NCI-H1417 (cell line): ENCODE measurements at regions not wholly inside any gene's neighbourhood (a gene's known extent, or its start where the extent isn't known, plus 50 kb on each side); places are given as distances from the start of the nearest gene placed in this dataset.
"Not testable (repeated sequence)": the region's sequence is repeated elsewhere in the genome, so short reads cannot be mapped to it uniquely, and the experiment has no call there.

Source experiments
- DNase-seq, 3 experiments: peaks; one replicate each; lab custom pipeline; 2025; lab: John Stamatoyannopoulos, UW

DNA sequence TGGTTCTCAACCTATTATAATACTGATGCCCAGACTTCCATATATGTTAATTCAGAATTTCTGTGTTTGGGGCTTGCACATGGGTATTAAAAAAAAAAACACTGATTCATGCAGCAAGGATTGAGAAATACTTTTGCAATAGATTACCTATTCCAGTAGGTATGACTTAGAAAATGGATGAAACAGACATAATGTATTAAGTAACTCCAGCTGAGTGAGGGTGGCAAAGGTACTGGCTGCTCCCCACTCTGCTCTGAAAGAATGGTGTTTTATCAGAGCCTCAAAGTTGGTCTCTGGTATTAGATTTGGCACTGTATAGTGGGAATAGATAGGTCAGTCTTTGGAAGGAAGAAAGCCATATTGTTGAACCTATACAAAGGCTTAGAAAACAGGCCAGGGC is 234.3 kb upstream of the FOLH1 start:
- no peak for DNase-seq

DNA sequence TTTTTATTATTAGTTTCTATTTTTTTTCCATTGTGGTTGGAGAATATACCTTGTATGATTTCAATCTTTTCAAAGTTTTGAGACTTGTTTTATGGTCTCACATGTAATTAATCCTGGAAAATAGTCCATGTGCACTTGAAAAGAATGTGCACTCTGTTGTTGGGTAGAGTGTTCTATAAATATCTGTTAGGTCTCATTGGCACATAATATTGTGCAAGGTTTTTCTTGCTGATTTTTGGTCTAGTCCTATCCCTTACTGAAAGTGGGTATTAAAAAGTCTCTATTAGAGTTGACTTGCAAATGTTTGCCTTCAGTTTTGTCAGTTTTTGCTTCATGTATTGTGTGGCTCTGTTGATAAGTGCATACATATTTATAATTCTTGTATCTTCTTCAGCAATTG is 231.5 kb upstream of the FOLH1 start:
- DNase-seq = not testable (repeated sequence)

DNA sequence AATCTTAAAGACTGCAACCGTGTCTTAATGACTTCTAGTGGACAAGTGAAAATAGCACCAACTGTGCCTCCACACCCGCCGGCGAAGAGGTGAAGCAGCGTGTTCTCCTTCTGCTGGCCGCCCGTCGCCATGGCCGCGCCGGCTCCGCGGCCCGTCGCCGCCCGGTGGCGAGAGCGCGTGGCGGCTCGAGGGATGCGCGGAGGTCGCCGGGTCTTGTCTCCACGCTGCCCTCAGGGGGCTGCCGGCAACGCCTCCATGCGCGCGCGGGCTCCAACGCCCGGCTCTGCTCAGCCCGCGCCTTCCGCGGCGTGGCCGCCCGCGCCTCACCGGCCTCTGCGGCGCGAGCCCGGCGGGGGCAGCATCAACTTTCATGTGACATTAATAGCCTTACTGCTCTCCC is 225.9 kb upstream of the FOLH1 start:
- not testable (repeated sequence) for DNase-seq

DNA sequence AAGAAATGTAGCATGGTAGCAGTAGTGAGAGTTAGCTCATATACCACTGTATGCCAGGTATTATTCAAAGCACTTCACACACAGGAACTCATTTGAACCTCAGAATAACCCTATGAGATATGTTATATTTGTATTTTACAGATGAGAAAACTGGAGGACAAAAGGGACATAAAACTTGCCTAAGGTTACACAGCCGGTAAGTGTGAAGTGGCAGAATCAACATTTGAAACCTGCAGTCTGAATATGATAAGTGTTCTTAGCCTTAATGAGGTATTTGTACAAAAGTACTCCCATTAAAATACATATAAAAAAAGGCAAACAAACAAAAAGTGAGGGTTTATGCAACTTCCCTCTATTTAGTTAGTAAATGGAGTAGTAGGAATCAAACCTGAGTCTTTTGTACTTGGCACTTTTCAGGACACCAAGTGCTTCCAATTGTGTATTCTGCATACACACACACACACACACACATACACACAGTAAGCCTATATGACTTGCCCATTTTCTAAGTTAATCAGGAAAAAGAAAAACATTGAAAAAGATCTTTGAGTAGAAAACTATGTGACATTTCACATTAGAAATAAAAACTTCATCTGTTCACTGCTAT is 223.9 kb upstream of the FOLH1 start:
- DNase-seq = peak in 1 of 3 experiments; percentile 37

DNA sequence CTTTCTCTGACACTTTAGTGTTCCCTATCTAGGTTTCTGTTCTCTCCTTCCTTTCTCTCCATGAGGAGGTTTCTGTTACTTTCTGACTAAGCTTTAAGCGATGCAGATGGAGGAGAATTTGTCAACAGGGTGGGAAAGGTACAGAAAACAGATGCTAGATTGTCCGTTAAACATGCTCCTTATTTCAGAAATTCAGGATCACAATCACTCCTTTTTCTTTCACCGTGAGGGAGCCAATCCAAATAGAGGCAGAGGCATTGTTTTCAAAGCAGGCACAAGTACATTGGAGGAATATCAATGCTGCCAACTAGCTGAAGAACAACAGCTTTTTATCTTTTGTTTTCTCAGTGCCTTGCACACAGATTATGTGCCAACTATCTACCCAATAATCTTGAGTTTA is 215.7 kb upstream of the FOLH1 start:
- no peak for DNase-seq

DNA sequence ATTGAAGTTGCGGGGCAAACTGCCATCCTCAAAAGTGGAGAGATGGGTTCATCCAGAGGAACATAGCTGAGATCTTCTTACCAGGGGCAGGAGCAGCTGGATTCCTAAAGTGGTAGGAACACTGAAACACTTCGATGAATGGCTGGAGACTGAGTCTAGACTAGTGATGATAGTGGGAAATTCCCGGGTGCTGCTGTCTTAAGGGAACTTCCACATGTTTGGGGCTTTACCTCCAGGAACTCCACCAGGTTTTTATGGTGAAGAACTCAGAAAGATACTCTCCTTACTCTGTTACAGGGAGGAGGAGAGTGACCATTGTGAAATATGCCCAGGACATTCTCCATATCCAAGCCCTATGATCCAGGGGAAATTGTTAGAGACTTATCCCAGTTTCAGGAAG is 210.5 kb upstream of the FOLH1 start:
- DNase-seq = not testable (repeated sequence)

DNA sequence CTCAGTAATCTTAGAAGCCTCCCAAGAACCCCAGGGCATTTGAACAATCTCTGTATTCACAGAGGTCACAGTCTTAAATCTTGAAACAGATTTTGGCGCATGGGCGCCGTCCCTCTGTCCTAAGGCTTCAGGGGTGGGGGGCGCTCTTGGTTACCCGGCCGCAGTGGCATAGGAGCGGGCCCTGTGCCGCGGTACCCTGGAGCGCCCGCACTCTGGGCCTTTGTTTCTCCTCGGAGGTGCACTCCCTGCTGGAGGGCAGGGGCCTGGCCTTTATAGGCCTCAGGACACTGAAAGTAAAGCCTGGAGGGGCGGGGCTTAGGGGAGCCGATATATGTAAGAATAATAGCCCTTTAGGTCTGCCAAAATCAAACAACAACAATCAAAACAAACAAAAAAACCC is 197.3 kb upstream of the FOLH1 start:
- DNase-seq = no peak

DNA sequence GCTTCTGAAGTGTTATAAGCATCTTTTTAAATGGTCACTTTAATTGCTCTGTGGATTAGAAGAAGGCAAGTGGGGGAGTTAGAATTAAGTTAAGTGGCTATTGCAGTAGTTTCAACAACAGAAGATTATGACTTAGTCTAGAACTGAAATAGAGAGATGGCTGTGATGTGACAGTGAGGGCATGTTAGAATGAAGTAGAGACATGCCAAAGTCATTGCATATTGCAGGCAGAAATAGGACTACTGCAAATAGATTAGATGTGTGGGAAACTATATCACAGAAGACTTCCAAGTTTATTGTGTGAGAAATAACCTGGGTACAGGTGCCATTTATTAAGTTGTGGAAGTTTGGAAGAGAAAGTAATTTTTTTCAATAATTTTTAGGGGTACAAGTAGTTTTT is 187.4 kb upstream of the FOLH1 start:
- DNase-seq = not testable (repeated sequence)

DNA sequence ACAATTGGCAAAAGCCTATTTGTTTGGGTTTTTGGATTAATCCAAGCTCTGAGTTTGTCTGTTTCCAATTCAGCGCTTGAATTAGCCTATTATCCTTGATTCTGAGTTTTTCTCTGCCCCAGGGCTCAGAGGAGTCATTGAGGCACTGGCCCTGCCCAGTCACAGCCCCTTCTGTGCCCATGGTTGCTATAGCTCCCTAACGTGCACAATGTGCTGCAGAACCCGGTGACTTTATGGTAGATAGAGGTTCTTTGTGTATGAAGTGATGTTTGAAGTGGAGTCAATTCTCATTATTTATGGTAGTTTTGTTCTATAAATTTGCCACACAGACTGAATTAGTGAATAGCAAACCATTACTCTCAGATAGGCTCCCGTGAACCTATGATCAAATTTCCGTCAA is 182.0 kb upstream of the FOLH1 start:
- DNase-seq = not testable (repeated sequence)

DNA sequence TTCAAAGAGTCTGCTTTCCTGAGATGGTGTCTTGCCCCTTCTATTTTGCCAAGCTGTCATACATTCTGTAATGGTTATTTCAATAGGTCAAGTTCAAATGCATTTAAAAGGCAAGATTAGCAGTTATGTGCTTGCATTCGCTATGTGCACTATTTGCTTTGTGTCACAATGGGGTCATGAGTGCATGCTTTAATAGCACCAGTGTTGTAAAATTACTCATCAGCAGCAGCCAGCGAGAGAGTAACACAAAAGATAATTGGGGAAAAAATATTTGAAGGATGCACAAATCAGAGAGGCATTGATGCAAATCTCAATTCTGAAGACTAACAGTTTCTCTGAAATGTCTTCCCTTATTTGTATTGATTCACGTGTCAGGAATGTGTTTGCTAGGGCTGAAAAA is 180.7 kb upstream of the FOLH1 start:
- DNase-seq = peak in 2 of 3 experiments; percentile 1 to 54

DNA sequence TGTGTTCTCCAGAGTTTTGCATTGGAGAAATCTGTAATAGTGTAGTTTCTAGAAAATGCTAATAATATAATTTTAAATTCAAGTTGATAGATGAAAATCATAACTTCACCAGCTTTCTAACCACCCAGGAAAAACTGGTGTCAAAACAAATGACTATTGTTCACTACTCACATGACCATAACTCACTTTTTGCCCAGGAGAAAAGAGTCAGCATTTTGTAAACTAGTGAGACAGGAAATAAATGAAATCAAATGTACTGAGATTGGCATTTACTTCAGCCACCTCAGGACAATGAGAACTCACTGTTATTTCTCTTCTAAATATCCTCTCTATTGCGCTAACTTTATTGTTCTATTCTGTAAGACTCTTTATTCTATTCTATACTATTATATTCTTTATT is 176.0 kb upstream of the FOLH1 start:
- not testable (repeated sequence) for DNase-seq

DNA sequence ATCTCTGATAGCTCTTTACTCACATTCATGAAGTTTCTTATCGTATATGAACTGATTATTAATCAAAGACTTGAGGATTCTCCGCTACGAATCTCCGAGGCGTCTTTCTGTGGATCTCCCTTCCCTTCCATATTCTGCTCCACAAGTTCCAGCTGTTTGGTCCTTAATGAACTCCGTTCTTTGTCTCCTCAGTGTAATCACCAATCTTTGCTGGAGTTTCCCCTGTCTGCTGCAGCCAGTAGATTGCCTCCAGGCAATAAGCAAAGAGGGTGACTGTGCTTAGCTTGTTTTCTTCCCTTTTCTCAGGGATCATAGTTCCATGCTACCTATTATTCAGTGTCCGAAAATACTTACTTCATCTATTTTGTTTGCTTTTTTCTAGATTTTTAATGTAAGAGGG is 169.6 kb upstream of the FOLH1 start:
- DNase-seq = no peak

DNA sequence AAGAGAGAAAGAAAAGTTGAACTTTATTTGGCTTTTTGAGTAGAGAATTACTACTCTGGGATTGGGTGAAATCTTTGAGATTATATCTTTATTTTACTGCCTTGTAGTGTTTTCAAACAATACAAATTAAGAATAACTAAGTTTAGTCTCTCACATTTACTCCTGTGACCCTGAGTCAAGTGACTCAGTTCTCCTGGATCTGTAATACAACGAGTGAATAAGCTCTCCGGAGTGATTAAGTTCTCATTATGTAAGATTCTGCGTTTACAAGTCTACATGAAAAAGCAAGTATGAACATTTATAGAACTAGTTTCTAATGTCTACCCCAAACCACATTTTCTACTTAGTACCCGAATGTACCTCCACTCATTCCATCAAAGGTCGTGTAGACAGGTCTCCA is 165.5 kb upstream of the FOLH1 start:
- not testable (repeated sequence) for DNase-seq

DNA sequence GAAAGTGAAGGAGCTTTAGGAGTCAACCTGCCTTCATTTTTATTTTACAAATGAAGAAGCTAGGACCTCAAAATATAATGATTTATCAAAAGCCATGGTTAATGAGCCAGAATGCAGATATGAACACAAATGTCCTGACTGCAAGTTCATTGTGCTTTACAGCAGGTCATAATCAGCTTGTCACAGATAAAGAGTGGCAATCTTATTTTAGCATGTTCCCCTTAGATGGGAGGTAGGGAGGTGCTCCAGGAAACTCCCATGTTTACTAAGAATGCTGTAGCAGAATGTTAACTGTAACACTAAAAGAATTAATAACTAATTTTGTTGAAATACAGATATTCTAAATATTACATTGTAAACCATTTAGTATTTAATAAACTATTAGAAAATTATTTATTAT is 165.0 kb upstream of the FOLH1 start:
- DNase-seq = not testable (repeated sequence)

DNA sequence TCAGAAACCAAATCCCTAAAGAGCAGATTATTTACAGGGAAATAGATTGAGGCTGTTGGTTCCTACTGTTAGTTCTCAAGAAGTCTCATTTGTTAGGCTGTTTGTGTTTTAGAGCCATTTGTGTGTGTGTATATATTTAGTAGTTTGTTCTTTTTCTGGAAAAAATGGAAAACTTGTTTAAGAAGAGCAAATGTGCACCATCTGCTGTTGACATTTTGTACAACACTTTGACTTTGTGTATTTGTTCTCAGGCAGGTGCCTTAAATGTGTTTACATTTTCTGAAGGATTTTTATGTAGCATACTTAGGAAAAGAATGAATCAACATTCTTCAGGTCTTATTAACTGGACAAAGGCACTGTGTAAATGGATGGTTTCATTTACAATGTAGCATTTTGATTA is 163.7 kb upstream of the FOLH1 start:
- not testable (repeated sequence) for DNase-seq

DNA sequence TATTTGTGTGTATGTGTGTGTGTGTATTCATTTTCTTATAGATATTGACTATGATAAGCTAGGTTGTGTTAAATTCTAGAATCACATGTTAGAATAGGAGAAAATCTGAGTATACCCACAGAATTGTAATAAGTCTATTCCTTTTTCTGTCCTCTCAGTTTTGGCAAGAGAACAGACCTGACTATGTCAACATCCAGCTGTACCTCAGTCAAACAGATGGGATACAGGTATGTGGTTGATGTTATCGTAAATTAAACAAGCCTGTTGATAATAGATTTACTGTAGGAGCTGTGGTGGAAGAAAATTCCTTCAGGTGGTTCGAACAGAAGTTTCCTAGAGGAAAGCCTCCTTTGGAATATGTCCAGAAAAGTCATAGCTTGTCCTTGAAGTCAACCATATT is 160.2 kb upstream of the FOLH1 start:
- not testable (repeated sequence) for DNase-seq

DNA sequence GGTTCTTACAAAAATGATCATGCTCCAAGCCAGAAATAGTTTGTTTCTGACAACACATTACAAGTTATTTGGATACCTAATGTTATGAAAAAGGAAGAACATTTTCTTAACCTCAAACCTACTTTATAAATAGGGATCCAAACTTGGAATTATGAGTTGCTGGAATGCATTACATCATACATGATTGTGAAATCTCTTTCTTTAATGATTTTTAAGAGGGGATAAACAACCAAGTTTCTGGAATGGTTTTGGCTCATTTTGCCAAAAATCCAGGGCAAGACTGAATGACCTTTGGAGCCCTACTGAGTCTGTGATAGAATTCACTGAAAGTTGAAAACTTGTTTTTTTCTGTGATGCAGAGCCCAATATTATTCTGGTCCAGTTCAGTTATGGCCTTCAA is 157.0 kb upstream of the FOLH1 start:
- not testable (repeated sequence) for DNase-seq

DNA sequence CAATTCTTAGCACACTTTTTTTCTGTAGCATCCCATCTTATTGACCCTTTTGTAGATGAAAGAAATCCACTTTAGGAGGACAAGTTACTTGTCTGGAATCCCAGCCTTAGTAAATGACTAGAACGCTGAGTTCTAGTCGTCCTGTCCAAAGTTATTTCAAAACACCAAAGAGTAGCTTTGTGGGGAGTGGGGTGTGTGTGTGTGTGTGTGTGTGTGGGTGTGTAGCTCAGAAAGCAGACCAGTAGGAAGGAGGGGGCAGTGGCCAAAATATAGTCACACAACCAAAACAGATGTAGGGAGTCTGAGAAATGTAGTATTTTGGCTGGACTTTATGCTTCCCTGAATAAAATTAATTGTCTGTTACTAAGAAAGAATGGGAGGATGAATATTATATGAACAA is 154.6 kb upstream of the FOLH1 start:
- not testable (repeated sequence) for DNase-seq

DNA sequence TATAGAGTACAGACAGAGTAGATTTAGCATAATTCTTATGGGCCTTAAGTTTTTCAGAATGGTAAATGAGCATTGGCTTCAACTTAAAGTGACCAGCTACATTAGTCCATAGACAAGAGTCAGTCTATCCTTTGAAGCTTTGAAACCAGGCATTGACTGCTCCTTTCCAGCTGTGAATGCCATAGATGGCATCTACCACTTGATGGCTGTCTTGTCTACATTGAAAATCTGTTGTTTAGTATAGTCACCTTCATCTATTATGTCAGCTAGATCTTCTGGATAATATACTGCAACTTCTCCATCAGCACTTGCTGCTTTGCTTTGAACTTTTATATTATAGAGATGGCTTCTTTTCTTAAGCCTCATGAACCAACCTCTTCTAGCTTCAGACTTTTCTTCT is 146.1 kb upstream of the FOLH1 start:
- DNase-seq = not testable (repeated sequence)

DNA sequence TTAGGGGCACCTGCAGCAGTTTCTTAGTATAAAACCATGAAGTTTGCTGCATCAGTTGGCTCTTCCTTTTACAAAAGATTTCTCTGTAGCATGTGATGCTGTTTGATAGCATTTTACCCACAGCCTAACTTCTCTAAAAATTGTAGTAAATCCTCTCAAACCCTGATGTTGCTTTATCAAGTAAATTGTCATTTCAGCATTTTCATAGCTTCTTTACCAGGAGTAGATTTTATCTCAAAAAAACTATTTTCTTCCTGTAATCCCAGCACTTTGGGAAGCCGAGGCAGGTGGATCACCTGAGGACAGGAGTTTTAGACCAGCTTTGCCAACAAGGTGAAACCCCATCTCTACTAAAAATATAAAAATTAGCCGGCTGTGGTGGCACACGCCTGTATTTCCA is 144.5 kb upstream of the FOLH1 start:
- DNase-seq = not testable (repeated sequence)

DNA sequence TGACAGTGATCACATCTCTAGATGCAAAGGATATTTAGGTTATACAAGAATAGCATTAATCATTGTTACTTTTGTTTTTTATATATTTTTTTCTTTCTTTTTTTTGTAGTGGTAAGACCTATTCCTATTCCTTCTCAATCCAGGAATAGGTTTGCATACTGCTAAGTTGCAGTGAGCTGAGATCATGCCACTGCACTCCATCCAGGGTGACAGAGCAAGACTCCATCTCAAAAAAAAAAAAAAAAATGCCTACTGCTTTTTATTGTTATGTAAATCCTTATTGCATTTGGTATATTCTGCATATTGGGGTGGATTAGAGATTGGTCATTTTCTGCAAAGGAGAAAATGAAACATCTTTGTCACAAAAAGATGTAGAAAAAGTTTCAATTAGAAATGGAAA is 138.2 kb upstream of the FOLH1 start:
- not testable (repeated sequence) for DNase-seq

DNA sequence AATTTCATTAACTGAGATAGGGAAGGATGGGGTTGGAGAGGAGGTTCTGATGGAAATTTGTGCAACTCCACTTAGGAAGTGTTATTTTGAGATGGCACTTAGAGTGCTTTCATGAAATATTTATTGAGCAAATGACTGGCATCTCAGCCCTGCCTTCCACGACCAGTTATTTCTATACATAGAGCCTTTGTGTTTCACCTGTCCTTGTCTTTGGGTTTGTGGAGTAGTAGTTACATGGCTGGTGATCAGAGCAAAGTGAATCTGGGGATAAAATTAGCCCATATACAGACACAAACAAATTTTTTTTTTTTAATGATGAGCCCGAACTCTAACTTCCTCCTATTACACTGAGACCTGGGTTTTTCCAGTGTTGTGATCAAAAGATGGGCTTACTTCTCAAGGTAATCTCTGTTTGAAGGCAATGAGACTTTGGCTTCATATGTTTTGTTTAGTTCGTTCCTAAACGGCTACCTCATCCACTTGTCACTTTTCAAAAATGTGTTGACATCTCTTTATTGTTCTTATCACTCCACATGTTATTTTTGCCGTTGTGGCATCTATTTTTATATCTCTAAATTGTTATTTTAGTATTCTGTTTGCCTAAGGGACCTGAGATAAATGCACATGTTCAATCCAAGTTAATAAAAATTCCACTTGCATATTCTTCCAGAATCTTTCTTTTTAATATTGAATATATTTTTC is 120.2 kb upstream of the FOLH1 start:
- DNase-seq = not testable (repeated sequence)

DNA sequence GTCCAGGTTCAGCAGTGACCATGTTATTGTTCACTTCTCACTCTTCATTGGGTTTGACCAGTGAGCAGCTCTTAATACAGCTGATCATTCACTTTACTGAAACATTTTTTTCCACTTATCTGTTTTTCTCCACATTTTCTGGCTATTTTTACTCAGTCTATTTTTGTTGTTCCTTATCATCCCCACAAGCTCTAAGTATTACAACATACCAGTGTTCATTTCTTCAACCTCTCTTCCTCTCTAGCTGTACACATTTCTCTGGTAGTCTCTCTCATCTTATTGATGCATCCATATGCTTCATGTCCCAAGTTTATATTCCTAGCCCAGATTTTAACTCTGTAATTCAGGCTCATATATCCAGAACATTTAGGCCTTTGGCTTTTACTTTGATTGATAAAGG is 119.4 kb upstream of the FOLH1 start:
- not testable (repeated sequence) for DNase-seq

DNA sequence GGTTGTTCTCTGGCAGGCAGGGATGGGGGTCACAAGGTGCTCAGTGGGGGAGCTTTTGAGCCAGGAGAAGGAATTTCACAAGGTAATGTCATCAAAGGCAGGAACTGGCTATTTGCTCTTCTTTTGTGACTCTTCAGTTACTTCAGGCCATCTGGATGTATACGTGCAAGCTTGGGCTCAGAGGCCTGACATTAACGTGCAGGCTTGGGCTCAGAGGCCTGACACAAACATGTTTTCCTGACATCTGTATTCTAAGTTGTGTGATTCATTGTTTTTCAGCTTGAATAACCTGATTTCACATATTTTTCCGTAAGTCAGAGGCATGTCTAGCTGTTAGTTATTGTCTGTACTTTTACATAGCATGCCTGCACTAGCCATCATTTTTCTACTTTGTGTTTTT is 118.2 kb upstream of the FOLH1 start:
- not testable (repeated sequence) for DNase-seq
